ENCODE measurements at regions not wholly inside any gene's neighbourhood (a gene's known extent, or its start where the extent isn't known, plus 50 kb on each side); places are given as distances from the start of the nearest gene placed in this dataset.

- no peak for DNase-seq
Measured at GRCh38 chr2:145314119-145314633, 794.3 kb upstream of the ZEB2 start.

GRCh38 chr2:145305889-145306288 is 786.0 kb upstream of the ZEB2 start:
- no peak for DNase-seq

GRCh38 chr2:145304501-145304900 is 784.6 kb upstream of the ZEB2 start:
- DNase-seq, result no peak

GRCh38 chr2:145303536-145303935 is 783.6 kb upstream of the ZEB2 start:
- no peak for DNase-seq

GRCh38 chr2:145302886-145303285 is 783.0 kb upstream of the ZEB2 start:
- DNase-seq, result no peak

GRCh38 chr2:145302451-145302850 is 782.5 kb upstream of the ZEB2 start:
- DNase-seq, result no peak

GRCh38 chr2:145299368-145299767 is 779.4 kb upstream of the ZEB2 start:
- DNase-seq, result no peak

- no peak for DNase-seq
Measured at GRCh38 chr2:145292166-145292565, 772.2 kb upstream of the ZEB2 start.

GRCh38 chr2:145290986-145291385 is 771.1 kb upstream of the ZEB2 start:
- no peak for DNase-seq

GRCh38 chr2:145289946-145290345 is 770.0 kb upstream of the ZEB2 start:
- DNase-seq, result no peak

- no peak for DNase-seq
Measured at GRCh38 chr2:145288650-145289496, 769.0 kb upstream of the ZEB2 start.

- DNase-seq, result no peak
Measured at GRCh38 chr2:145287736-145288135, 767.8 kb upstream of the ZEB2 start.

- DNase-seq, result no peak
Measured at GRCh38 chr2:145286716-145287275, 766.9 kb upstream of the ZEB2 start.

GRCh38 chr2:145284551-145284950 is 764.6 kb upstream of the ZEB2 start:
- DNase-seq, result no peak

- no peak for DNase-seq
Measured at GRCh38 chr2:145283131-145283530, 763.2 kb upstream of the ZEB2 start.

- DNase-seq, result no peak
Measured at GRCh38 chr2:145277922-145278321, 758.0 kb upstream of the ZEB2 start.

- DNase-seq, result no peak
Measured at GRCh38 chr2:145273840-145274239, 753.9 kb upstream of the ZEB2 start.

GRCh38 chr2:145268931-145269330 is 749.0 kb upstream of the ZEB2 start:
- no peak for DNase-seq

GRCh38 chr2:145267451-145267850 is 747.5 kb upstream of the ZEB2 start:
- DNase-seq, result no peak

GRCh38 chr2:145265244-145265643 is 745.3 kb upstream of the ZEB2 start:
- DNase-seq, result no peak

GRCh38 chr2:145260674-145261073 is 740.8 kb upstream of the ZEB2 start:
- DNase-seq, result no peak

- no peak for DNase-seq
Measured at GRCh38 chr2:145260081-145260480, 740.2 kb upstream of the ZEB2 start.

- no peak for DNase-seq
Measured at GRCh38 chr2:145258903-145259579, 739.1 kb upstream of the ZEB2 start.

GRCh38 chr2:145257931-145258330 is 738.0 kb upstream of the ZEB2 start:
- DNase-seq, result no peak

Data from midbrain (tissue), 1 donor.